KMS-11 (cell line): ENCODE measurements at regions not wholly inside any gene's neighbourhood (a gene's known extent, or its start where the extent isn't known, plus 50 kb on each side); places are given as distances from the start of the nearest gene placed in this dataset.

Experiments used
- H2AFZ ChIP-seq: fragments of 200-600 bp; sonication (generic); 2 replicates; pipeline ENCODE4 v1.6.1; 2016; ENCODE audit warnings: antibody characterized with exemption, mixed run types, low read depth
- H3K27ac ChIP-seq: fragments of 200-600 bp; sonication (generic); 2 replicates; pipeline ENCODE4 v1.6.1; 2016; ENCODE audit warnings: mild to moderate bottlenecking, mixed run types
- H3K27me3 ChIP-seq: fragments of 200-600 bp; sonication (generic); 2 replicates; pipeline ENCODE4 v1.6.1; 2017; ENCODE audit warnings: mild to moderate bottlenecking, low read depth, mixed run types, moderate library complexity; ENCODE audit not compliant: insufficient read depth
- H3K36me3 ChIP-seq: fragments of 200-600 bp; sonication (generic); 2 replicates; pipeline ENCODE4 v1.6.1; 2017; ENCODE audit warnings: mild to moderate bottlenecking, mixed run types; ENCODE audit not compliant: insufficient read depth
- H3K4me1 ChIP-seq: fragments of 200-600 bp; sonication (generic); 2 replicates; pipeline ENCODE4 v1.6.1; 2016; ENCODE audit warnings: mild to moderate bottlenecking, low read depth, mixed run types; ENCODE audit not compliant: poor library complexity, severe bottlenecking
- H3K4me2 ChIP-seq: fragments of 200-600 bp; sonication (generic); 2 replicates; pipeline ENCODE4 v1.7.0; 2016; ENCODE audit warnings: mild to moderate bottlenecking, mixed run types
- H3K4me3 ChIP-seq: fragments of 200-600 bp; sonication (generic); IDR thresholded peaks from 2 replicates; pipeline ENCODE4 v1.6.1; 2017; ENCODE audit warnings: low read depth, low read length, mixed read lengths; ENCODE audit not compliant: insufficient read depth
- H3K79me2 ChIP-seq: fragments of 200-600 bp; sonication (generic); 2 replicates; pipeline ENCODE4 v1.6.1; 2016; ENCODE audit warnings: low read depth, mixed run types; ENCODE audit not compliant: insufficient read depth
- H3K9ac ChIP-seq: fragments of 200-600 bp; sonication (generic); 2 replicates; pipeline ENCODE4 v1.6.1; 2016; ENCODE audit warnings: mild to moderate bottlenecking, mixed run types
- H4K20me1 ChIP-seq: fragments of 200-600 bp; sonication (generic); 2 replicates; pipeline ENCODE4 v1.6.1; 2016; ENCODE audit warnings: mild to moderate bottlenecking, mixed run types; ENCODE audit not compliant: insufficient read depth
- TF ChIP-seq, protein P1 (sequence below): fragments of 200-600 bp; sonication (generic); conservative IDR thresholded peaks from 2 replicates; pipeline ENCODE4 v1.6.1; 2017; ENCODE audit warnings: low read depth, mild to moderate bottlenecking, antibody characterized with exemption, low read length, moderate library complexity, mixed read lengths

GRCh38 chr2:122622934-122623333 is 867.5 kb downstream of the TSN start:
- Histone ChIP-seq H3K4me2 (no peak overlapping the region), H4K20me1 (no peaks in the 10 kb centered on the region), H3K36me3 (no peaks in the 10 kb centered on the region), H2AFZ (no peak overlapping the region), H3K4me1 (no peaks in the 10 kb centered on the region), H3K4me3 (no peak overlapping the region), H3K9ac (no peak overlapping the region), H3K27ac (no peak overlapping the region), H3K79me2 (no peaks in the 10 kb centered on the region), H3K27me3 (no peaks in the 10 kb centered on the region)
- TF ChIP-seq, protein P1, sequence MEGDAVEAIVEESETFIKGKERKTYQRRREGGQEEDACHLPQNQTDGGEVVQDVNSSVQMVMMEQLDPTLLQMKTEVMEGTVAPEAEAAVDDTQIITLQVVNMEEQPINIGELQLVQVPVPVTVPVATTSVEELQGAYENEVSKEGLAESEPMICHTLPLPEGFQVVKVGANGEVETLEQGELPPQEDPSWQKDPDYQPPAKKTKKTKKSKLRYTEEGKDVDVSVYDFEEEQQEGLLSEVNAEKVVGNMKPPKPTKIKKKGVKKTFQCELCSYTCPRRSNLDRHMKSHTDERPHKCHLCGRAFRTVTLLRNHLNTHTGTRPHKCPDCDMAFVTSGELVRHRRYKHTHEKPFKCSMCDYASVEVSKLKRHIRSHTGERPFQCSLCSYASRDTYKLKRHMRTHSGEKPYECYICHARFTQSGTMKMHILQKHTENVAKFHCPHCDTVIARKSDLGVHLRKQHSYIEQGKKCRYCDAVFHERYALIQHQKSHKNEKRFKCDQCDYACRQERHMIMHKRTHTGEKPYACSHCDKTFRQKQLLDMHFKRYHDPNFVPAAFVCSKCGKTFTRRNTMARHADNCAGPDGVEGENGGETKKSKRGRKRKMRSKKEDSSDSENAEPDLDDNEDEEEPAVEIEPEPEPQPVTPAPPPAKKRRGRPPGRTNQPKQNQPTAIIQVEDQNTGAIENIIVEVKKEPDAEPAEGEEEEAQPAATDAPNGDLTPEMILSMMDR, result no peak

GRCh38 chr2:122627388-122627787 is 871.9 kb downstream of the TSN start:
- no peak overlapping the region for H3K9ac ChIP-seq
- H3K4me1 ChIP-seq, result no peaks in the 10 kb centered on the region
- H3K27ac ChIP-seq, result no peak overlapping the region
- TF ChIP-seq, protein P1, result no peak
- H3K27me3 ChIP-seq, result no peaks in the 10 kb centered on the region
- H3K79me2 ChIP-seq, result no peaks in the 10 kb centered on the region
- H4K20me1 ChIP-seq, result no peaks in the 10 kb centered on the region
- no peak overlapping the region for H2AFZ ChIP-seq
- no peak overlapping the region for H3K4me2 ChIP-seq
- H3K4me3 ChIP-seq, result no peak overlapping the region
- H3K36me3 ChIP-seq, result no peaks in the 10 kb centered on the region

GRCh38 chr2:122634256-122634655 is 878.8 kb downstream of the TSN start:
- H3K4me1 ChIP-seq, result no peaks in the 10 kb centered on the region
- no peak overlapping the region for H3K27ac ChIP-seq
- TF ChIP-seq, protein P1, result no peak
- no peak overlapping the region for H3K9ac ChIP-seq
- H3K4me2 ChIP-seq, result no peak overlapping the region
- no peak overlapping the region for H2AFZ ChIP-seq
- no peaks in the 10 kb centered on the region for H3K79me2 ChIP-seq
- H3K27me3 ChIP-seq, result no peaks in the 10 kb centered on the region
- H3K36me3 ChIP-seq, result no peaks in the 10 kb centered on the region
- H3K4me3 ChIP-seq, result no peak overlapping the region
- H4K20me1 ChIP-seq, result no peaks in the 10 kb centered on the region

GRCh38 chr2:122634920-122635319 is 879.5 kb downstream of the TSN start:
- H3K4me2 ChIP-seq, result no peak overlapping the region
- H3K79me2 ChIP-seq, result no peaks in the 10 kb centered on the region
- H3K27ac ChIP-seq, result no peak overlapping the region
- H3K36me3 ChIP-seq, result no peaks in the 10 kb centered on the region
- H3K4me3 ChIP-seq, result no peak overlapping the region
- TF ChIP-seq, protein P1, result no peak
- H4K20me1 ChIP-seq, result no peaks in the 10 kb centered on the region
- no peak overlapping the region for H3K9ac ChIP-seq
- H2AFZ ChIP-seq, result no peak overlapping the region
- no peaks in the 10 kb centered on the region for H3K27me3 ChIP-seq
- no peaks in the 10 kb centered on the region for H3K4me1 ChIP-seq
